OCI-LY3 (cell line): ENCODE measurements at regions not wholly inside any gene's neighbourhood (a gene's known extent, or its start where the extent isn't known, plus 50 kb on each side); places are given as distances from the start of the nearest gene placed in this dataset.

Experiments
- EZH2phosphoT487 ChIP-seq: fragments of 200-600 bp; shearing (Covaris generic); IDR thresholded peaks from 2 replicates; pipeline ENCODE4 v1.6.1; 2018; ENCODE audit warnings: antibody characterized with exemption, mixed run types, low read depth
- TF ChIP-seq, protein P1 (sequence below): fragments of 200-600, 300-600 bp; sonication (generic); IDR thresholded peaks from 2 replicates; pipeline ENCODE4 v1.5.1; 2014; ENCODE audit warnings: antibody characterized with exemption, low read length, low read depth

DNA sequence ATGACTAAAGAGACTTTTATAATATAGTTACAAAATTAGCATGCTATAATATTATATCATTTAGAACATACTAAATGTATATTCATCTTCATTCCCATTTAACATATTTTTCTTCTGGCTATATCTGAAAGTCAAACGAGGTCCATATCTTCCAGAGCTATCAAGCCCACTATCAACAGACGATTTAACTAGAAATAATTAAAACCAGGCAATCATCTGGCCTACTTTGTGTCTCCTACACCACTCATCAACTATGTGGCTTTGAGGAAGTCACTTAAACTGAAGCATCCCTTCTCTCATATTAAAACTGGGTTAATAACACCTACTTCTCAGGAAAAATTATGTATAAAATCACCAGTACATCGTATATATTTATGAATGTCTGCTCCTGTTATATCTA, 1330.5 kb upstream of the PABPC4L start:
- TF ChIP-seq, protein P1, sequence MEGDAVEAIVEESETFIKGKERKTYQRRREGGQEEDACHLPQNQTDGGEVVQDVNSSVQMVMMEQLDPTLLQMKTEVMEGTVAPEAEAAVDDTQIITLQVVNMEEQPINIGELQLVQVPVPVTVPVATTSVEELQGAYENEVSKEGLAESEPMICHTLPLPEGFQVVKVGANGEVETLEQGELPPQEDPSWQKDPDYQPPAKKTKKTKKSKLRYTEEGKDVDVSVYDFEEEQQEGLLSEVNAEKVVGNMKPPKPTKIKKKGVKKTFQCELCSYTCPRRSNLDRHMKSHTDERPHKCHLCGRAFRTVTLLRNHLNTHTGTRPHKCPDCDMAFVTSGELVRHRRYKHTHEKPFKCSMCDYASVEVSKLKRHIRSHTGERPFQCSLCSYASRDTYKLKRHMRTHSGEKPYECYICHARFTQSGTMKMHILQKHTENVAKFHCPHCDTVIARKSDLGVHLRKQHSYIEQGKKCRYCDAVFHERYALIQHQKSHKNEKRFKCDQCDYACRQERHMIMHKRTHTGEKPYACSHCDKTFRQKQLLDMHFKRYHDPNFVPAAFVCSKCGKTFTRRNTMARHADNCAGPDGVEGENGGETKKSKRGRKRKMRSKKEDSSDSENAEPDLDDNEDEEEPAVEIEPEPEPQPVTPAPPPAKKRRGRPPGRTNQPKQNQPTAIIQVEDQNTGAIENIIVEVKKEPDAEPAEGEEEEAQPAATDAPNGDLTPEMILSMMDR: no peak
- TF ChIP-seq EZH2phosphoT487: no peak
